ENCODE measurements at regions not wholly inside any gene's neighbourhood (a gene's known extent, or its start where the extent isn't known, plus 50 kb on each side); places are given as distances from the start of the nearest gene placed in this dataset.

DNA sequence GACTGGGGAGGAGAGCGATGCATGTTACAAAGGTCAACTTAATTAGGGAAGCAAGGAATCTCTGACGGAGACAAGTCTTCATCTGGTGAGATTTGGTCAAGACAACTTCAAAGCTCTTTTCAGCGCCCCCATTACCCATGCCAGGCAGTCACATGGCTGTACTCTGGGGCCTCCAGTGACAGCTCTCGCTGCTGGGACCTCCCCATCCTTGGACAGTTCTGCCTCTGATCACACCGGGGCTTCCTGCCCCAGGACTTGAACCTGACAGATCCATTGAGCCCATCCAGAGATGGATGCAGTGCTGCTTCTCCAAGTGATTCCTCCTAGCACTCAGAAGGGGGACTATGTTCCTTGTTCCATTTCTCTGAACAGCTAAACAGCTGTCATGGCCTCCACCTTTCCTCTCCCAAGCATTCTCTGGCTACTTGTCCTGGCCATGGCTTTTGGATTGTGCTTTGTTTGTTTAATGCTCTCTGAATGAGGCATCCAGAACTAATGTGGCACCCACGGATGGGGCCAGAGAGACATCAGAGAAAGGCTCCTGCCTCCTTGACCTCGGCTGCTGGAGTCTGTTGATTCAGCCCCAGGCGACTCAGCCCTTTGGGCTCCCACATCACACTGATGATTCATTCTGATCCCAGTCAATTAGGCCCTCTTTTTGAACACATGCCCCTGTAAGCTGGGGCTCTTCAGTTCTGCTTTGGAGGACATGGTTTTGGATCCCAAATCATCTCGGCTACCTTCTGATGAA, 122.1 kb upstream of the ADAMTS16 start:
- H3K27ac ChIP-seq: no peak overlapping the region

DNA sequence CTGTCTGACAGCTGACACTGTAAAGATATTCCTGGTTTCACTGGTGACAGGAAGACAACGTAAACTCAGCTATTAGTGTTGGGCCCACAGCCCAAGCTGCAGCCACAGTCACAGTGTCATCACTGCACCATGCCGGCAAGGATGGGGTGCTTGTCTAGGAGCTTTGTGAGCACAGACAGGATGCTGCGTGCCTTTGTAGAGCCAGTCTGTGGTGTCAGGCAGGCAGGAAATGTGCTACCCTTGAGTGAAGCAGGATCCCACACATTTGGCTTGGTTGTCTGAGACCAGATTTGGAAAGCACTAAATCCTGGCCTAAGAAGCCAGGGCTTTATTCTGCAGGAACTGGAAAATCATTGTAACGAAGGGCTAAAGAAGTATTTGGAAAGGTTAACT, 121.6 kb upstream of the ADAMTS16 start:
- H3K27ac ChIP-seq: no peak overlapping the region
- DNase-seq: no peak
- H3K9me3 ChIP-seq: no peaks in the 10 kb centered on the region
- H3K4me1 ChIP-seq: no peaks in the 10 kb centered on the region
- no peak overlapping the region for H3K4me3 ChIP-seq
- TF ChIP-seq POLR2A (IDR thresholded peaks at IDR 0.05): no peak
- TF ChIP-seq, protein P1, sequence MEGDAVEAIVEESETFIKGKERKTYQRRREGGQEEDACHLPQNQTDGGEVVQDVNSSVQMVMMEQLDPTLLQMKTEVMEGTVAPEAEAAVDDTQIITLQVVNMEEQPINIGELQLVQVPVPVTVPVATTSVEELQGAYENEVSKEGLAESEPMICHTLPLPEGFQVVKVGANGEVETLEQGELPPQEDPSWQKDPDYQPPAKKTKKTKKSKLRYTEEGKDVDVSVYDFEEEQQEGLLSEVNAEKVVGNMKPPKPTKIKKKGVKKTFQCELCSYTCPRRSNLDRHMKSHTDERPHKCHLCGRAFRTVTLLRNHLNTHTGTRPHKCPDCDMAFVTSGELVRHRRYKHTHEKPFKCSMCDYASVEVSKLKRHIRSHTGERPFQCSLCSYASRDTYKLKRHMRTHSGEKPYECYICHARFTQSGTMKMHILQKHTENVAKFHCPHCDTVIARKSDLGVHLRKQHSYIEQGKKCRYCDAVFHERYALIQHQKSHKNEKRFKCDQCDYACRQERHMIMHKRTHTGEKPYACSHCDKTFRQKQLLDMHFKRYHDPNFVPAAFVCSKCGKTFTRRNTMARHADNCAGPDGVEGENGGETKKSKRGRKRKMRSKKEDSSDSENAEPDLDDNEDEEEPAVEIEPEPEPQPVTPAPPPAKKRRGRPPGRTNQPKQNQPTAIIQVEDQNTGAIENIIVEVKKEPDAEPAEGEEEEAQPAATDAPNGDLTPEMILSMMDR (IDR thresholded peaks at IDR 0.05): no peak
- no peaks in the 10 kb centered on the region for H3K36me3 ChIP-seq
- H3K27me3 ChIP-seq: no peaks in the 10 kb centered on the region

More for the DNA sequence above, 122.1 kb upstream of the ADAMTS16 start:
- H3K9me3 ChIP-seq: no peaks in the 10 kb centered on the region
- H3K27me3 ChIP-seq: no peaks in the 10 kb centered on the region
- H3K4me3 ChIP-seq: no peak overlapping the region
- no peaks in the 10 kb centered on the region for H3K36me3 ChIP-seq
- no peak for TF ChIP-seq POLR2A (IDR thresholded peaks at IDR 0.05)
- TF ChIP-seq, protein P1 (IDR thresholded peaks at IDR 0.05): no peak
- no peak for DNase-seq
- H3K4me1 ChIP-seq: no peaks in the 10 kb centered on the region

DNA sequence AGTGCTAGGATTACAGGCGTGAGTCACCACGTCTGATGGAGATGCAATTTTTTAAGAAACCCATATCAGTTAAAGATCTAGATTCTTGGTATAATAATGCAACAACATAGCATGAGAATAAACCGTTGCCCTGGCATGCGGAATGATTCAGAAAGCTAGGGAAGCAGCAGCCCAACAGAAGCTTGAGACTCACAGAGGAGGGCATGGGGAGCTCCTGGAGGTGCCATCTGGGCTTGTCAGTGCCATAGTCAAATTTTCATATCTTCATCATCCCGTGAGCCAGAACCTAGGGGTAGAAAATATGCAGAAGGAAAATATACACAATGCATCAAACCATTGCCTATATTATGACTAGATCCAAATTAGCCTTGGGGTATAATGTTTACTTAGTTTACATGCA, 118.7 kb upstream of the ADAMTS16 start:
- Histone ChIP-seq H3K9me3 (no peaks in the 10 kb centered on the region), H3K27ac (no peak overlapping the region), H3K4me1 (no peaks in the 10 kb centered on the region), H3K36me3 (no peaks in the 10 kb centered on the region), H3K4me3 (no peak overlapping the region), H3K27me3 (no peaks in the 10 kb centered on the region)
- no peak for TF ChIP-seq POLR2A (IDR thresholded peaks at IDR 0.05)
- DNase-seq: no peak

DNA sequence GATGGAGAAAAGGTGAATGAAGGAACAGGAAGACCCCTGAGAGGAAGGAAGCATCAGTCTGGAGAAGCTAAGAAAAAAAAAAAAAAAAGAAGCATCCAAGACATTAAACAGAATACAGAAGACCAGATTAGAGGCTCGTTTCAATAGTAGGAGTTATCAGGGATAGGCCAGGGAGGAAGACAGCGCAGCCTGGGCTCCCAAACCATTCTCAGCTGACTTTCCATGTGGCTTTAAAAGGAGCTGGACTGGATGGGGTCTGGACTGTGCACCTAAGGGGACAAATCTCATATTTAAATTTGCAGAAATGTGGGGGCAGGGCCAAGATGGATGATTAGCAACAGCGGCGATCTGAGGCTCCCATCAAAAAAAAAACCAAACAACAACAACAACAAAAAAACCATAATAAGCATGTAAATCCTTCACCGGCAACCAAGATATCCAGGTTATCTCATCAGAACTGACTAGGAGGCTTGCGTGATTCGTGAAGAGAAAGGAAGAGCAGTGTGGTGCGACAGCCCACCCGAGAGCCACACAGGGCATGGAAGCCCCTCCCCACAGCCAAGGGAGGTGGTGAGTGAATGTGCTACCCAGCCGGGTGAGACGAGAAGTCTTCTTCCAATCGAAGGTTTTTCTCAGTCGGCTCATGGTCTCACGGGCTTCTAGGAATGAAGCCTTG, 114.9 kb upstream of the ADAMTS16 start:
- no peaks in the 10 kb centered on the region for H3K36me3 ChIP-seq

DNA sequence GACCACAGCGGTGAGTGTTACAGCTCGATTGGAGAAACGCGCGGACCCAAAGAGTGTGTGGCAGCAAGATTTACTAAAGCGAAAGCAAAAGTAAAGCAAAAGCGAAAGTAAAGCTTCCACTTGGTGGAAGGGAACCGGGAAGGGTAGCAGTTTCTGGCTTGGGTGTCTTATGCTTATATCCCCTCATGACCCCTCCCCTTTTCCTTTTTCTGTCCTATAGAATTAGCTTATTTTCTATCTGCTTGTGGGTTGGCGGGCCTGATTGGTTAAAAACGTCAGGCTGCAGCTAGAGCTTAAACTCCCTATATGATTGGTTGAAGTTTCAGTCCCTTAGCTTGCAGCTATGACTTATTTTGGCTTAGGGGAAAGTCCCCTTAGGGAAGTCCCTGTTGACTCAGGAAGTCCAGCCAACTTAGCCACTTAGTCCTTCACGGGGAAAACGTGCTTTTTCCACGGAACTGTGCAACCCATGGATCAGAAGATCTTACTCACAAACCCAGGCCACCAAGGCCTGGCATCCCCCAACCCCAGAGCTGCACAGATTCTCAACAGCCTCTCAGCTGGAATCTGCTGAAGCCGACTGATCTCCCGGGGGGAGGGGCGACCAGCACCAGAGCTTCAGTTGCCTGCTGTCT, 114.2 kb upstream of the ADAMTS16 start:
- DNase-seq: no peak
- TF ChIP-seq POLR2A (IDR thresholded peaks at IDR 0.05): no peak
- TF ChIP-seq, protein P1 (IDR thresholded peaks at IDR 0.05): no peak
- no peak overlapping the region for H3K27ac ChIP-seq
- no peaks in the 10 kb centered on the region for H3K36me3 ChIP-seq
- H3K27me3 ChIP-seq: no peaks in the 10 kb centered on the region
- no peaks in the 10 kb centered on the region for H3K4me1 ChIP-seq
- no peak overlapping the region for H3K4me3 ChIP-seq
- H3K9me3 ChIP-seq: no peaks in the 10 kb centered on the region

More for the DNA sequence above, 114.9 kb upstream of the ADAMTS16 start:
- Histone ChIP-seq H3K27ac (no peak overlapping the region), H3K9me3 (no peaks in the 10 kb centered on the region), H3K4me3 (no peak overlapping the region), H3K4me1 (no peaks in the 10 kb centered on the region), H3K27me3 (no peaks in the 10 kb centered on the region)
- DNase-seq: no peak
- no peak for TF ChIP-seq POLR2A (IDR thresholded peaks at IDR 0.05)
- TF ChIP-seq, protein P1 (IDR thresholded peaks at IDR 0.05): no peak

DNA sequence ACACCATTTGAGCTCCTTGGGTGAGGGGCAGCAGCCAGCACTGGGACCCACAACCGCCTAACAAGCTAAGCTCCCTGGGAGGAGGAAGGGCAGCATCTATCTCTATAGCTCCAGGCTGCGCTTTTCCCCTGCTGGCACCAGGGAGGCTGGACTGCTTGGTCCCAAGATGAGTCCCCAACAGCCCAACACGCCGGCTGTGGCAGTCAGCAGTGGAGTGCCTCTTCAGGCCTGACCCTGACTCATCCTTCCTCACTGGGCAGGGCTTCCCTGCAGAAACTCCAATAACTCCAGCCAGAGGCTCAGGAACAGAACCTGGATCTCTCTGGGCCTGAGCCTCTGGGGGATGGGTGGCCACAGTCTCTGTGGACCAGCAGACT, 113.7 kb upstream of the ADAMTS16 start:
- Histone ChIP-seq H3K27ac (no peak overlapping the region), H3K9me3 (no peaks in the 10 kb centered on the region), H3K27me3 (no peaks in the 10 kb centered on the region), H3K4me1 (no peaks in the 10 kb centered on the region), H3K4me3 (no peak overlapping the region), H3K36me3 (no peaks in the 10 kb centered on the region)
- TF ChIP-seq, protein P1 (IDR thresholded peaks at IDR 0.05): no peak
- no peak for TF ChIP-seq POLR2A (IDR thresholded peaks at IDR 0.05)
- DNase-seq: no peak

All from Peyer's patch (tissue), 4 donors.